RWPE2 (cell line): ENCODE measurements at regions not wholly inside any gene's neighbourhood (a gene's known extent, or its start where the extent isn't known, plus 50 kb on each side); places are given as distances from the start of the nearest gene placed in this dataset.

Experiments
- ATAC-seq: fragments of 200-7000 bp; cut with Tn5 transposase; 3 replicates; pipeline ENCODE4 v1.9.1; 2021; ENCODE audit warnings: low read depth
- DNase-seq: peaks from one replicate; pipeline ENCODE4 v3.0.0-alpha.2; 2020; ENCODE audit warnings: low spot score
- H3K27ac ChIP-seq: fragments of 450-650 bp; 2 replicates; pipeline ENCODE4 v1.5.1; 2017; ENCODE audit warnings: mild to moderate bottlenecking; ENCODE audit not compliant: poor library complexity, severe bottlenecking
- H3K27me3 ChIP-seq: fragments of 250-450 bp; sonication (Bioruptor Pico); 2 replicates; pipeline ENCODE4 v1.5.1; 2021; ENCODE audit warnings: mild to moderate bottlenecking, moderate library complexity; ENCODE audit not compliant: insufficient read depth, poor library complexity, severe bottlenecking
- H3K36me3 ChIP-seq: fragments of 250-450 bp; sonication (Bioruptor Pico); 2 replicates; pipeline ENCODE4 v1.5.1; 2020; ENCODE audit warnings: low read depth, mild to moderate bottlenecking, moderate library complexity
- H3K4me1 ChIP-seq: fragments of 250-450 bp; sonication (Bioruptor Pico); 2 replicates; pipeline ENCODE4 v1.5.1; 2021; ENCODE audit warnings: mild to moderate bottlenecking, moderate library complexity; ENCODE audit not compliant: insufficient read depth, poor library complexity, severe bottlenecking
- H3K4me3 ChIP-seq: fragments of 250-450 bp; sonication (Bioruptor Pico); 2 replicates; pipeline ENCODE4 v1.5.1; 2021; ENCODE audit warnings: mild to moderate bottlenecking, moderate library complexity; ENCODE audit not compliant: severe bottlenecking
- H3K9me3 ChIP-seq: fragments of 250-450 bp; sonication (Bioruptor Pico); 2 replicates; pipeline ENCODE4 v1.5.1; 2021; ENCODE audit warnings: mild to moderate bottlenecking, moderate library complexity; ENCODE audit not compliant: severe bottlenecking
- TF ChIP-seq, protein P1 (sequence below): fragments of 450-650 bp; IDR thresholded peaks from one replicate; pipeline ENCODE4 v1.5.1; 2017; ENCODE audit warnings: mild to moderate bottlenecking, moderate library complexity; ENCODE audit not compliant: poor library complexity, severe bottlenecking

DNA sequence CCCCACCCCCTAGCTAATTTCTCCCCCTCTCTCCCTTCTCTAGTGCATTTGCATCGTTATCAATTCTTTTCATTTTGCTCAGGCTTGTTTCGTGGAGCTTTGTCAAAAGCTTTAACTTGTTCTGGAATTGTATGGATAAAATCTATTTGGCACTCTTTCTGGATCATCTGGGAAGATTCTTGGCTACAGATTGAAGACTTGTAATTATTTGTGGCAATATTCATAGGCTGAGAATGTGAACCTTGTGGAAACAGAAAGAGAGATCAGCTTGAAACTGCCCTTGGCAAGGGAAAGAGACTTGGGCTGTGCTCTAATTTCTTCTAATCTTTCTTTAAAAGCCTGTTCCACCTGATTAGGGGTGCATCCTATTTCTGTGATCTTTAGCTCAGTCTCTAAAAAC is 340.6 kb upstream of the DAB2 start:
- DNase-seq (no peak), ATAC-seq (no peak)
- no peaks in the 10 kb centered on the region for H3K27me3 ChIP-seq
- H3K36me3 ChIP-seq: no peaks in the 10 kb centered on the region
- peaks cover 10% of the 10 kb centered on the region for H3K4me1 ChIP-seq
- H3K9me3 ChIP-seq: no peaks in the 10 kb centered on the region
- no peak overlapping the region for H3K27ac ChIP-seq
- TF ChIP-seq, protein P1, sequence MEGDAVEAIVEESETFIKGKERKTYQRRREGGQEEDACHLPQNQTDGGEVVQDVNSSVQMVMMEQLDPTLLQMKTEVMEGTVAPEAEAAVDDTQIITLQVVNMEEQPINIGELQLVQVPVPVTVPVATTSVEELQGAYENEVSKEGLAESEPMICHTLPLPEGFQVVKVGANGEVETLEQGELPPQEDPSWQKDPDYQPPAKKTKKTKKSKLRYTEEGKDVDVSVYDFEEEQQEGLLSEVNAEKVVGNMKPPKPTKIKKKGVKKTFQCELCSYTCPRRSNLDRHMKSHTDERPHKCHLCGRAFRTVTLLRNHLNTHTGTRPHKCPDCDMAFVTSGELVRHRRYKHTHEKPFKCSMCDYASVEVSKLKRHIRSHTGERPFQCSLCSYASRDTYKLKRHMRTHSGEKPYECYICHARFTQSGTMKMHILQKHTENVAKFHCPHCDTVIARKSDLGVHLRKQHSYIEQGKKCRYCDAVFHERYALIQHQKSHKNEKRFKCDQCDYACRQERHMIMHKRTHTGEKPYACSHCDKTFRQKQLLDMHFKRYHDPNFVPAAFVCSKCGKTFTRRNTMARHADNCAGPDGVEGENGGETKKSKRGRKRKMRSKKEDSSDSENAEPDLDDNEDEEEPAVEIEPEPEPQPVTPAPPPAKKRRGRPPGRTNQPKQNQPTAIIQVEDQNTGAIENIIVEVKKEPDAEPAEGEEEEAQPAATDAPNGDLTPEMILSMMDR: no peak
- no peak overlapping the region for H3K4me3 ChIP-seq

DNA sequence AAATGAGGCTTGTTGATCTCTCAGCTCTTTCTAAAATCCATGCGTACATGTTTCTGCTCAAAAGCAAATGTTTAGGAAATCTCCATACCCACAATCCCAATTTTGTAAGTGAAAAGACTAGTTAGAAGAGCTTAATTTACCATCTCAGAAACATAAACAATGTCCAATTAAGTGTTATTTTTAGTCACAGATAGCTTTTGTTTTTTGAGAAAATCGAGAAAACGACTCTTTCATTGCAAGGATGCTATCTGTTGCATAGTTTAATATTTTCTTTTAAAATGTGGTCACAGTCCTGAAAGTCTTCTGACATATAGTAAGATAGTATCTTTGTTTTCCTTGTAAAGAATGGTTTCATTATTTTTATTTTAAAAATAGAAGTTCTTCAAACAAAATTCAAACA is 338.0 kb upstream of the DAB2 start:
- no peaks in the 10 kb centered on the region for H3K27me3 ChIP-seq
- DNase-seq (no peak), ATAC-seq (no peak)
- no peaks in the 10 kb centered on the region for H3K9me3 ChIP-seq
- H3K4me1 ChIP-seq: peaks cover 22% of the 10 kb centered on the region
- H3K4me3 ChIP-seq: no peak overlapping the region
- TF ChIP-seq, protein P1: no peak
- no peak overlapping the region for H3K27ac ChIP-seq
- H3K36me3 ChIP-seq: no peaks in the 10 kb centered on the region

DNA sequence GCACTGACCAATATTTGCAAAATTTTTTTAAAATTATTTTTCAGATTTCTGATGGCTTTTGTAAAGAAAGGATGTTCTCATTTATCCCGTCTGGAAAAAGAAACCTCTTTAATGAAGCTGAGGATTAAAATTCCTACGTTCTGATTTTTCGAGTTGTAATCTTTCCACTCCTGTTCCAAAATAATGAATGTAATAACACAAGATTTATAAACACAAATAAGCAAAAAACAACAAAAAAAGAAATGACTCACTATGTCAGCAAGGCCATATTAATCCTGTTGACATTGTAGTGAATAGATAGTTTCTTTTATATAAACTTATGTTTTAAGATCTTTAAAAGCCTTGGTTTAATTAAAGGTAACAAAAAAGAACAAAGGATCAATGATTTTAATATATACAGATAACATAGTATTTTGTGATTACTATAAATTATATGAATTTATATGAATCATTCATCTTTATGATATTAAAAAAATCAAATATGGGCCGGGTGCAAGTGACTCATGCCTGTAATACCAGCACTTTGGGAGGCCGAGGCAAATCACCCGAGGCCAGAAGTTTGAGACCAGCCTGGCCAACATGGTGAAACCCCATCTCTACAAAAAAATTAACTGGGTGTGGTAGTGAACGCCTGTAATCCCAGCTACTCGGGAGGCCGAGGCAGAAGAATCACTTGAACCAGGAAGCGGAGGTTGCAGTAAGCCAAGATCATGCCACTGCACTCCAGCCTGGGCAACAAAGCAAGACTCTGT is 336.6 kb upstream of the DAB2 start:
- TF ChIP-seq, protein P1: no peak
- Histone ChIP-seq H3K9me3 (no peaks in the 10 kb centered on the region), H3K4me1 (peaks cover 26% of the 10 kb centered on the region), H3K27me3 (no peaks in the 10 kb centered on the region), H3K4me3 (no peak overlapping the region), H3K36me3 (no peaks in the 10 kb centered on the region), H3K27ac (peak overlapping the region; percentile 62)
- no peak for ATAC-seq
- no peak for DNase-seq

DNA sequence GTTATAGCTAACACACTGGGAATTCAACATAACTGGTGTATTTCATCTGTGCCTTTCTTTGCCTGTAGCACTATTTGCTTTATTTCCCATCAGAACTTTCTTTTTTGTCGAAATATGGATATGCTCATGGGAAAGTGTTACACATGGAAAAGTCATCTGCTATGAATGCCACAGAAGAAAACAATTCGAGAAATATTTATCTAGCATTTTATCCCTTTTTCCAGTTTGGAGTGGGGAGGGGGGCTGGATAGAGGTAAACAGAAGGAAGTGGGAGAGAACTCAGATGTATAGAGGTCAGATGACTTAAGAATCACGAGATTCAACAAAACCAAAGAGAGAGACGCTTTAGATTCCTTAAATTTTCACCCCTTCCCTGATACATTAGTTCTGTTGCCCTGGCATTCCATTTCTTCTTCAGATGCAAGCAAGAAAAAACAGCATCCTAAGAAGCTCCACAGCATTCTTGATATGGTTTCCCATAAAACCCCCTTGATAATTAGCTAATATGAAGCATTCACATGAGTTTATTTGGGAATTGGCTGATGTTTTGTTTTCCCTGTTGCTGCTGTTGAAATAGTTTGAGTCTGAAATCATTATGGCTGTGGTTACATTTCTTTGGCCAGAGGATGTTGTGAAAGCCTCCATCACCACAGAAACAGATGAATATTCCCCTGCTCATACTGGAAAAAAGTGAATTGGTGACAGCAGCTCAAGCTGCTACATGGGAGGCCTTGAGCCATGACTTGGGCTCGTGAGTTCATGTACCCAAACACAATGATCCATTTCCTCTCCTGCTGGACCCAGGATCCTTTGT is 335.8 kb upstream of the DAB2 start:
- no peak overlapping the region for H3K4me3 ChIP-seq
- ATAC-seq: peak; percentile 81
- H3K27ac ChIP-seq: peak overlapping the region; percentile 62

More for the DNA sequence above, 335.8 kb upstream of the DAB2 start:
- no peak for DNase-seq
- TF ChIP-seq, protein P1: no peak
- Histone ChIP-seq H3K27me3 (no peaks in the 10 kb centered on the region), H3K36me3 (no peaks in the 10 kb centered on the region), H3K4me1 (peaks cover 31% of the 10 kb centered on the region), H3K9me3 (no peaks in the 10 kb centered on the region)
